Amygdala (tissue), 56 donors: ENCODE measurements at regions not wholly inside any gene's neighbourhood (a gene's known extent, or its start where the extent isn't known, plus 50 kb on each side); places are given as distances from the start of the nearest gene placed in this dataset.
"Not testable (repeated sequence)": the region's sequence is repeated elsewhere in the genome, so short reads cannot be mapped to it uniquely, and the experiment has no call there.

Experiments used
- DNase-seq, 56 donors: peaks; one replicate each; lab custom pipeline; 2025; lab: John Stamatoyannopoulos, UW

DNA sequence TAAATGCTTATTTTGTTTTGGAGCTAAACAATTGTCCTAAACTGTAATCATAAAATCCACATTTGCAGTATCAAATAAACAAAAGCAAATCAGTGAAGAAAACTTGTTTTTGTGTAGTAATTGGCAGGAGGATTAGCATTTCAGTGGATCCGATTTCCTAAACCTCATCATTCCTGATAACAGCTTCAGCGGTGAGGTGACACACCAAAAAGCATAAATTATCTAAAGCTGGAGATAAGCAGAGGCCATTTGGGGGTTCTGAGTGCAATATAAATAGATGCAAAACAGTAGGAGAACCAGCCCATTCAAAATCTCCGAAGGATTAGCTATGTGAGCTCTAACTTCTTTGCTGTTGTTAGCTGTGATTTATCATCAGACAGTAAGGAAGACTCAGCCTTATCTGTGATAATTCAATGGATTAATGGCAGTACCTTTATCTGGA is 235.8 kb downstream of the EPHA7 start:
- no peak for DNase-seq

DNA sequence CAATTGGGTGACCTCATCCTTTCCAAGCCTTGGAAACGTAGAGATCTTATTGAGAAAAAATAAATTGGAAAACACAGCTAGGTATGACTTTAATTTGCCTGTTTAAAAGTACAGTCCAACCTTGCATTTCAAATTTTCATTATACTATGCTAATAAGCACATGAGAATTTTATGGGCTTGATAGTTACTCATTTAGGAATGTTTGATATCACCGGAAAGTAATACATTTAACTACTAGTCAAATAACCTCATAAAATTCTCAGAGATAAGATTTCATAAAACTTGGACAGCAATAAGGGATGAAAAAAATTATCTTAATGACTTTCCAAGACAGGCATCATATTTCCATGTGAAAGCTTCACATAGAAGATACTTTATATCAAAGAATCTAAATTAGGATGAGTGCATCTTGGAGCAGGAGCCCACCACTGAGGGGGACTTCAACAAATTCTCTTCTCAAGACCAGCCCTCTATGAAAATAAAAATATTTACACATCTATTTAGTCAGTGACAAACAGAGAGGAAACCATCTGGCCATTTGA is 236.3 kb downstream of the EPHA7 start:
- no peak for DNase-seq

DNA sequence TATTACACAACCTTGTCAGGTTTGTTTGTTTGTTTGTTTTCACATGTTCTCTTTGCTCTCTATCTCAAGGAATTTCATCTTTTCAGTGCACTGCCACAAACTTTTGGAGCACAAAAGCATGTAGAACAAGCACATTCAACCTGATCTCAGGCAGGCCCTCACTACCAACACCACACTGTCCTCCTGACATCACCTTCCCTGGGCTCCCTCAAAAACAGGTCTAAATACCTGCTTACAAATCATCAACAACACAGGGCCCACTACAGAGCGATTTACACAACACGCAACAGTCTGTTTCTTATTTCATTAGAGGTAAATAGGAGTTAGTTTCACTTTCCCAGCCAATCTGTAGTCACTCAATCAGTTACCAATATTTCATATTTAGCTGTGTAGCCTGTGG is 241.4 kb downstream of the EPHA7 start:
- no peak for DNase-seq

DNA sequence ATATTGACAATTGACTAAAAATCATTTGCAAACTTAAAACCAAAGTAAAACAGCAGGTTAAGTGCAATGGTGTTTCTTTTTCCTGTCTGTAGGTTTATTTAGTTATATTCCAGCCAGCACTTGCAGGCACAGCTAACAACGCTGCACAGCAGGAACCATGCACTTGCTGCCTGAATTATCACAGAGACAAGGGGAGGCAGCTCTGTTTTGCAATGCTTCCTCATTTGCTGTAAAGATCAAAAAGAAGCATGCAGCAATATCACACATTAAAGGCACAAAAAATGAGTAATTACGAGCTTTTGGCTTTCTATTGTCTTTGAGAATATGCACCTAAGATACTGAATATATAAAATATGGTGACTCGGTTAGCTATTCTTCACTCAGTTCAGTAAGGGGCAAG is 241.9 kb downstream of the EPHA7 start:
- DNase-seq = no peak

DNA sequence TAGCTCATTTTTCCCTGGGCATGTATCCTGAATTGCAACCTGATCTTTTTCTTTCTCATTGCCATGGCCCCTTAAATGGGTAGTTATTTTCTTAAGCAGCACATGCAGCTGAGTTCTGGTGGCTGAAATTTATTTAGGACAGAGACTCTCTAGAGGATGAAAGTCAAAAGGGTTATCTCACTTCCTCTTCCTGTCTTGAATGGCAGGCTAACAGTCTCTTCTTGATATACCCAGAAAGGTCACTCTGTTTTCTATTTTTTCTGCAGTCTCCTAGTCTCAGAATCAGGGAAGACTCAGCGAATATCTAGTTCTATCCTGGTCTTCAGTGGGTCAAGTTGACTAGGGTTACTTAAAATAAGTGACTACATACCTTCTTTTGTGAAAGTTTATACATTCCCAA is 243.3 kb downstream of the EPHA7 start:
- no peak for DNase-seq

DNA sequence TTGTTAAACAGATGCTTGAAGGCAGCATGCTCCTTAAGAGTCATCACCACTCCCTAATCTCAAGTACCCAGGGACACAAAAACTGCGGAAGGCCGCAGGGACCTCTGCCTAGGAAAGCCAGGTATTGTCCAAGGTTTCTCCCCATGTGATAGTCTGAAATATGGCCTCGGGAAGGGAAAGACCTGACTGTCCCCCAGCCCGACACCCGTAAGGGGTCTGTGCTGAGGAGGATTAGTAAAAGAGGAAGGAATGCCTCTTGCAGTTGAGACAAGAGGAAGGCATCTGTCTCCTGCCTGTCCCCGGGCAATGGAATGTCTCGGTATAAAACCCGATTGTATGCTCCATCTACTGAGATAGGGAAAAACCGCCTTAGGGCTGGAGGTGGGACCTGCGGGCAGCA is 245.8 kb downstream of the EPHA7 start:
- DNase-seq = not testable (repeated sequence)

DNA sequence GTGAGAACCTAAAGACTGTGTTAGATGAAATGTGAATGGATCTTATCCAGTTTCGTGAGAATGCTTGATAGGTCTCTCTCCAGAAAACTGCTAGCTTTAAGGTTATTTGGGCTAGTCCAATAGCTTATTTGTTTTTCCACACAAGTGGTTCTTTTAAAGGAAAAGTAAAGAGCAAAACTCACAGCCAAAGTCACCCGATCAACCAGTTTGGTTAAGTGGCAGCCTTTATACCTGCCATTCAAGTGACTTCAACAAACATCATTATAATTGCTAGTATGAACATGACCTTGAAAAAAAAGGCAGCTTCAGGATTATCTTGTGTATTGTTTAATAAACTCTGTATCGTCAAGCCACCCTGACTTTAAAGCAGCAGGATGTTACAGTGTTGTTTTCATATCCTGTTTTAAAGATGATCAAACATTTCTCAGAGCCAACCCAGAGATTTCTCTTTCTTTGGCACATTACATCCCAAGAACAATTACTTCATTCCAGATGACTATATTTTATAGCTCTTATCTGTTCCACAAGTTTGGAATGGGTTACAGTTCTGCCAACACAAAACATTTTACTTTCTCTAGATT is 253.4 kb downstream of the EPHA7 start:
- no peak for DNase-seq

DNA sequence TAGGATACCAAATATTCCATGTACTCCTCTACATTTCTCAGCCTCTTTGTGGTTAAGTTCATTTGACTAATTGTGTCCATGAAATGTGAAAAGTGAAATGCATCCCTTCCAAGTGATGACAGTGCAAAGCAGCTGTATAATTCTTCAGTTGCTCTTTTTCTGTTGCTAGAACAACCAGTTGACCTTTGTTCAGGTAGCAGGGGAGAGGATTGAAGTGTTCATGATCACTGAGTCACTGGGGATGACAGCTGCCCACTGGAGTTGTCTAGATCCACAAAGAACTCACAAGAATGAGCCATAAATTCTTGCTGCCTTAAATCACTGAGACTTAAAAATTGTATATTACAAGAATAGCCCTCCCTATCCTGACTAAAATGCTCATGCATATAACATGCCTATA is 254.6 kb downstream of the EPHA7 start:
- DNase-seq = no peak

DNA sequence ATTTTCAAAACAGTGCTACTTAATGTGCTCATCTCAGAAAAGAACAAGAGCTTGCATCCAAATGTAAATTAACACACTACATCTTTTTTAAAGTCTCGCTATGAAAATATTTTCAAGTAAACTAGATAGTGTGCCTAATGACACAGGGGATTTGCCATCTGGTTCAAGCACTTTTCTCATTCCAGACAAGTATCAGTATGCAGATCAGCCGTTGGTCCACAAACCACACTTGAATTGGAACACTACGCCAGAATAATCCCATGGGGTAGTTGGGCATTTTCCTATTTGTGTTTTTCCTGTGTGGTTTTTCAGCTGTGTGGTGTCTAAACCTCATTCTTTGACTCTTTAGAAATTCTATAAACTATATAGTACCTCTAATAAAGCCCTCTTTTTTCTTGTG is 256.2 kb downstream of the EPHA7 start:
- DNase-seq = no peak

DNA sequence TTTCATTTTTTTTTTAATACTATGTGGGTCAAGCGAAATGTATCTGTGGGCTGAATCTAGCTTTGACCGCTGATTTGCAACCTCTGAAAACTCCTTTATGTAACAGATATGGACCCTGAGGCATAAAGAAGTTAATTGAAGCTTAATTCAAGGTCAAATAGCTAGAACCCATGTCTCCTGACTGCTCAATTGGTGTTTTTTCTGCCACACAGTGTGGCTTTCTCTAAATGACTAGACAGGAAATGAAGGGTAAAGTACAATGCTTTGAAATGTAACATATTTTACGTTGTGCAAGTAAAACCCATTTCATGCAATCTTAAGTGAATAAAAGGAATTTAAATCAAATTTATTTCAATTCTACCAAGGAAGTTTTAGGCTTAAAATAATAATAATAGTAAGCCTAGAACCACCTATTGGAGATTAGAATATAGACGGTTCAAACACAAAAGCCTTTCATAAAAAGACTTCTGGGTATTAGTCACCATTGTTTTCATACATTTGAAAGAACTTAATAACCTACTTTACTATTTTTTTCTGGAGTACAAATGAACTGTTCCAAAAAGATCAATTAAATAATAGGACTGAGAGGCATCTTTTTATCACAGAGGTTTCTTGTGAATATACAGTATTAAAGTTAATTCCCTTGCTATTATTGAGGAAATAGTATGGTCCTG is 279.8 kb downstream of the EPHA7 start:
- no peak for DNase-seq

DNA sequence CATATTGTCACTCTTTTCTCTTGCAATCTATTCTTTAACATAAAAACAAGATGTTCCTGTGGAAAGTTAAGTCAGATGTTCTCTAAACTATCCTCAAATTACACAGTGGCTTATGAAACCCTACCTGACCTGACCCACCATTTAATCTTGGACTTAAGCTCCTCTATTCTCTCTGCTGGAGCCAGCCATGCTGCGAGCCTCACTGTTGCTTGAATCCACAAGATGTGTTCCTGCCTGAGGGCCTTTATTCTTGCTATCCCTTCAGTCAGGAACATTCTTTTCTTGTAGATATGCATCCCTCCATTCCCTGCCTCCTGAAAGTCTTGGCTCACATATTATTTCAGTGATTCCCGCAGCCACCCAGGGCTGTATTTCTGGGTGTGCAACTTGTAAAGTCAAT is 283.2 kb downstream of the EPHA7 start:
- no peak for DNase-seq

DNA sequence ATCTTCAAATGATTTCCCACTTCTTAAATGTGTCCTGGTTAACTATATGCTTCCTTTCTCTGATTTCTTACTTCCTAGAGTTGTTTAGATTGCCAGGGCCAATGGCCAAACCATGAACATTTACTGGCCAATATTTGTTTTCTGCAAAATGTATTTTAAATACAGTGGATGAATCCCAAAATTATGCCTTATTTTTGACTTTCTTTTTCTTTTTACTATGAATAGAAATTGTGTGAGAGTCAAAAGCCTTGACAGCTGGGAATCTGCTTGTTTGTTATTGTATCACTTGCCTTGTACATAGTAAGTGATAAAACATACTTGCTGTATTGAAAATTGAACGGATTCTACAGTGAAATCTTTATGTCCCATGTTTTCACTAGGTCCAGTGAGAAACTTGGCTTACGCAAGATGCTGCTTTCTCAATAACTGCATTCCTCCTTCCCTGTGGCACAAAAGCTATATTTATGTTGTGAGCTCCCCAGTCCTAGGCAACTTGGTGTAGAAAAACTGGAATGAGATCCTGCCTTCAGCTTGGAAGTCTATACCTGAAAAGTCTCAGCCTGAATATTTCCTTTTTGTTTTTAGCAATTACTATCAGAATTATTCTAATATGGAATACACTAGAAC is 295.2 kb downstream of the EPHA7 start:
- DNase-seq = no peak

DNA sequence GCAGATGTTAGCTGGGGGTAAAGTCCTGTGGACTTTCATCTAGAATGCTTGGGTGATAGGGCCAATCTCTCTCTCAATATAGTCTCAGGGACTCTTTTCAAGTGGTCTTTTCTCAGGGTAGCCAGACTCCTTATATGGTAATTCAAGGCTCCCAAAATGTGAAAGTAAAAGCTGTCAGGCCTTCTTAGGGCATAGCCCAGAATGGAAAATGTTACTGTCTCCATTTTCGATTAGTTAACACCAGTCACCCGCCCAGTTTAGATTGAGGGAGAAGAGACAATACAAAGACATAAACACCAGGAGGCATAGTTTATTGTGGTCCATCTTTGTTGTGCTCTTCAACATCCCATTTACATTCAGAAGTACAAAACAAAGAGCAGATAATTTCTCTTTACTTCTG is 295.8 kb downstream of the EPHA7 start:
- no peak for DNase-seq

DNA sequence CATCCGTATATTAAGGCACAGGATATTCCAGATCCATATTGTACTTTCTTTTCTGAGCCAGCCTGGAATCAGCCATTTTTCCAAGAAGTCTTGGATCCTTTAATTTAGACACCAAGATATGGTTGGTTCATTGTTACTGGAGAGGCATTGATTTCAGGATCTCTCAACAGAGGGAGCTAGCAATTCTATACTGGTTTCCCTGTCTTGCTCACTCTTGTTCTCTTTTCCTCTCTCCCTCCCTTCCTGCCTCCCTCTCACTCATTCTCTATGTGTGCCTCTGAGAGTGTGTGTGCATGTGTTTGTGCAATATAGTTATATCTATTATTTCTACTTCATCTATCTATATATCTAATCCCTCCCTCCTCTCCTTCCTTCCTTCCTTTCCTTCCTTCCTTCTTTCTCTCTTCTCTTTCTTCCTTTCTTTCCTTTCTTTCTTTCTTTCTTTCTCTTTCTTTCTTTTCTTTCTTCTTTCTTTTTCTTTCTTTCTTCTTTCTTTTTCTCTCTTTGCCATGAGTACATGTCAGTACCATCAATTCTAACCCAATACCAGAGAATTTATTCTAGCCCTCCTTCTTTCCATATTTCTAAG is 299.1 kb downstream of the EPHA7 start:
- no peak for DNase-seq

DNA sequence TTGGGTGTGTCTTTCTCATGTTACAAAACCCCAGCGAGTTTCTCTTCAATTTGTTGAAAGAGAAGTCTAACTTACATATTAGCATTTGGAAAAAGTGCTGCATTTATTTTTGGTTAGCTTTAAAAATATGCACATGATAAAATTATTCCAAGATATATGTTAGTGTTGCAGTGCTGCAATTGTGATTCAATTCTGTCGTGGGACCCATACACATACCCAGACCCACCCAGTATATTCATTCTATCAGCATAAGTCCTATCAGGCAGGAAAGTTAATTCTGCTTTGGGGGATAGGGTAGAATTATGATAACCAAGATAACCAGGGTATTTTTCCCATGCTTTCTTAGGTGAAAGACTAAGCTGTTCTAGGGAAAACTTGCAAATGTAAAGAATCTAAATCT is 313.5 kb downstream of the EPHA7 start:
- DNase-seq = no peak

DNA sequence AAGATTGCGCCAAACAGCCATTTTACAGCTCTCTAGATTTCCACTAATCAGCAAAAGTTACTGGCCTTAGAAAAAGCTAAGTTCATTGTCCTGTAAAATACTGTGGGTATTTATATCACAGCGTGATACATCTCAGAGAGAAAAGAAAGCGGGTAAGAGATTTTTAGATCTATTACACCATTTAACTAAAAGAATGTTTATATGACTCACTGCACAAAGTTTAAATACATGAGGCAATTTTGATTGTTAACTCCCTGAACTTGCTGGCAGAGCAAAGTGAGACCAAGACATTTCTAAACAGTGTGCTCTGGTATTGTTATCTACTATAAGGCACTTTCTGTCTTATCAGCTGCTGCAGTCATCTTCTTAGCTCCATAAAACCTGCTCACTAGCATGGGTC is 314.3 kb downstream of the EPHA7 start:
- no peak for DNase-seq

DNA sequence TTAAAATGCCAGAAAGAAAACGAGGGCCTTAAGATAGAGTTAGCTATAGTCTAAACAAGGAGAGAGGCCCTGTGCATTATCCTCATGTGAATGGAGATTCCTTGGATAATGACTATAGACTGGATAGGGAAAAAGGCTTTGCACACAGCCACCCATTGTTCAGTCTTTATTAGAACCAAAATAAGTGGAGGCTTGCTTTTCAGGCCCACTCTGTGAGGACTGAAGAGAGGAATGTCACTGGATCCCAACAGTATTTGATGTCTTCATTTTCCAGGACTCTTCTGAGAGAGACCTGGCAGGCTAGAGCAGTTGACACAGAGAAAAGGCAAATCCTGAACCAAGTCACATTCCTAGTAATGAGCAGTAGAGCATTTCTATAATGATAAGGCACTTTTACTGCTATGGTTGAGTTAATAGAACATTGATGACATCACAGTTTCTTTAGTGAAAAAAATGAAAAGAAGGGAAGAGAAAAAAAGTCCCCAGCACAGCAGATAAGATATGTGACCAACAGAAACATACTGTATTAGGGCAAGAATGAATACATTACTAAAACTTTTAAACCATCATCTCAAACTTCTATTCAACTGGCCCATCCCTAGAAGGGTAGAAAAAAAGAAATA is 315.1 kb downstream of the EPHA7 start:
- no peak for DNase-seq

DNA sequence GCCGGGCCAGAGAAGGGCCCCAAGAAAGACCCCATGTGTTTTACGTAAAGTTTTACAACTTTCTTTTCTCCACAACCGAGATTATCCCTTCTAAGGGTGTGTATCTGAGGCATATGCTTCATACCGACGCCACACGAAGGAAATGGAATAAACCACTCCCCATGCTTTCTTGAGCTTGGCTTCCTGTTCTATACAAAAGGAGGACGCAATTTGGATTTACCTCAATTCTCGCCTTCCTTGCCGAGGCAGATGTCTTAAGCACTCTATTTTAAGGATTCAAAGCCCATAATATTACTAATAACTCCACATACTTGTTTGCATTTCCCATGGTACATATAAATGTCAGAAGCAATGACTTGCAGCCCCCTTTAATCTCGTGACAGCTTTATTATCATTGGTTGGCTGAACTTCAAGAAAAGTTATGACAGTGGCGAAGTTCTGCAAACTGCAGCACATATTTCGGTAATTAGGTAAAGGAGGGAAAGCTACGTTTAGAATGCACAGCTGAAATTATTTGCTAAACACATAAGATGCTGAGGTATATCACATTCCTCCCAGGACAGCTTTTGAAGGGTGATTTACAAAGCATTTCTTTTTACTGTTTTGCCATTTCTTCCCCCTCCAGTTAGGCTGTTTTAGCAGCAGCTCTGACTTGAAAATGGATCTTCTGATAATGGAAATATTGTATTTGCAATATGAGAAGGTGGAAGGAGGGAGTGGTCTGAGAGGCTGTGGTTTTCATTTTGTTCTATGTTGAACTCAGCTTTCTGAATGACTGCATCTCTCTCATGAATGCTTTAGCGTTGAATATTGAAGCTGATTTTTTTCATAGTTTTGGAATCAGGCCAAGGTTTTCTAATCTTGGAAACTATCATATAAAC is 330.5 kb downstream of the EPHA7 start:
- DNase-seq = no peak

DNA sequence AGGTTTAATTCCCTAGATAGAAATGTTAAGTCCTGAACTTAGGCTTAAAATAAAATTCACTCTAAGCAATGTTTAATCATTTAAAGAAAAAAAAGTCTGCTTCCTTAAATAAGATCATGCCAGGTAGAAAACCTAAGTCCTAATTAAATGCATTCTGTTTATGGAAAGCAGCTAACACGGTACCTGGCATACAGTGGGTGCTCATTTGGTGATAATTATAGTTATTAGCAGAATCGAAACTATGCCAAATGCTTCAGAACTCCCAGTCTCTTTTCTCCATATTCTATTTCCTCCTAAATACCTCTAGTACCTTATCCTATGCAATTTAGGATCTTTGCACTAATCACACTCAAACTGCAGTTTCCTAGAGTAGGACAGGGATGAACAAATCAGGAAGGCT is 331.8 kb downstream of the EPHA7 start:
- no peak for DNase-seq

DNA sequence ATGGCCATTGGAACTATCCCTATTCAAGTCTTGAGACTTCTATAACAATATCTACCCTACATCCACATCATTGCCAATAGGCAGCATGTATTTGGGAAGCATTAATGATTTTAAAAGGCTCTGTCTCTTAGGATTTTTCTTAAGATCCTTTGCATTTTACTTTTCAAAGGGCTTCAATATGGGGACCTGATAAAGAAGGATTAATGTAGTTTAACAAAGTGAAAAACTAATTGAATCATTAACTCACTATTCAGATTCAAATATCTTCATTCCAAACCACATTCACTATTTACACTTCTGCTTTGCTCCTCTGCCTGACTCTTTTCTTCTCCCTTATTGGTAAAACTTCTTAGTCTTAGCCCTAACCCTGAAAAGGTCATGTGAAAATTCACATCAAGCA is 333.0 kb downstream of the EPHA7 start:
- no peak for DNase-seq
